ENCODE measurements at regions not wholly inside any gene's neighbourhood (a gene's known extent, or its start where the extent isn't known, plus 50 kb on each side); places are given as distances from the start of the nearest gene placed in this dataset.

- no peak for ATAC-seq
- TF ChIP-seq ISL1 (CRISPR knock-in tag; IDR thresholded peaks at IDR 0.05) (no peak), RARB (CRISPR knock-in tag; IDR thresholded peaks at IDR 0.05) (no peak), BACH2 (CRISPR knock-in tag; IDR thresholded peaks at IDR 0.05; ENCODE audit: borderline replicate concordance) (no peak), GLIS3 (CRISPR knock-in tag; IDR thresholded peaks at IDR 0.05) (no peak)
These were observed 109.2 kb downstream of the NOL4 start for GRCh38 chr18:34115409-34116081.

- TF ChIP-seq ZFP3 (CRISPR knock-in tag; IDR thresholded peaks at IDR 0.05): no peak
These were observed 109.7 kb downstream of the NOL4 start for GRCh38 chr18:34114996-34115395.

DNA sequence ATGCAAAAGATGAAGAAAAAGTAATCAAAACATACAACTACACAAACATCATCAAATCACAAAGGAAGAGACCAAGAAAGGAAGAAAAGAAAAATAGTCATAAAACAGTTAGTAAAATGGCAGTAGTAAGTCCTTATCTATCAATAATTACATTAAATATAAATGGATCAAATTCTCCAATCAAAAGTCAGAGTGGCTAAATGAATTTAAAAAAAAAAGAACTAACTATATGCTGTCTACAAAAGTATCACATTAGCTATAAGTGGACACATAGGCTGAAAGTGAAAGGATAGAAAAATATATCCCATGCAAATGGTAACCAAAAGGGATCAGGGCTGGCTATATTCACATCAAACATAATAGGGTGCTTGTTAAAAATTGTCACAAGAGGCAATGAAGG lies 116.5 kb downstream of the NOL4 start:
- ATAC-seq: no peak
- TF ChIP-seq, protein P1, sequence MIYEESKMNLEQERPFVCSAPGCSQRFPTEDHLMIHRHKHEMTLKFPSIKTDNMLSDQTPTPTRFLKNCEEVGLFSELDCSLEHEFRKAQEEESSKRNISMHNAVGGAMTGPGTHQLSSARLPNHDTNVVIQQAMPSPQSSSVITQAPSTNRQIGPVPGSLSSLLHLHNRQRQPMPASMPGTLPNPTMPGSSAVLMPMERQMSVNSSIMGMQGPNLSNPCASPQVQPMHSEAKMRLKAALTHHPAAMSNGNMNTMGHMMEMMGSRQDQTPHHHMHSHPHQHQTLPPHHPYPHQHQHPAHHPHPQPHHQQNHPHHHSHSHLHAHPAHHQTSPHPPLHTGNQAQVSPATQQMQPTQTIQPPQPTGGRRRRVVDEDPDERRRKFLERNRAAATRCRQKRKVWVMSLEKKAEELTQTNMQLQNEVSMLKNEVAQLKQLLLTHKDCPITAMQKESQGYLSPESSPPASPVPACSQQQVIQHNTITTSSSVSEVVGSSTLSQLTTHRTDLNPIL (CRISPR knock-in tag; IDR thresholded peaks at IDR 0.05; ENCODE audit: low read depth): no peak
- no peak for TF ChIP-seq TOX (CRISPR knock-in tag; IDR thresholded peaks at IDR 0.05; ENCODE audit: borderline replicate concordance)
- TF ChIP-seq ZC3H10 (CRISPR knock-in tag; IDR thresholded peaks at IDR 0.05): no peak
- TF ChIP-seq TCF4 (CRISPR knock-in tag; IDR thresholded peaks at IDR 0.05; ENCODE audit: borderline replicate concordance): no peak
- no peak for TF ChIP-seq ZNF565 (CRISPR knock-in tag; conservative IDR thresholded peaks at IDR 0.05; ENCODE audit: low read depth)
- TF ChIP-seq CSRNP3 (CRISPR knock-in tag; IDR thresholded peaks at IDR 0.05): no peak
- no peak for TF ChIP-seq OSR1 (CRISPR knock-in tag; IDR thresholded peaks at IDR 0.05)

More at GRCh38 chr18:34114996-34115395, 109.7 kb downstream of the NOL4 start:
- no peak for ATAC-seq

DNA sequence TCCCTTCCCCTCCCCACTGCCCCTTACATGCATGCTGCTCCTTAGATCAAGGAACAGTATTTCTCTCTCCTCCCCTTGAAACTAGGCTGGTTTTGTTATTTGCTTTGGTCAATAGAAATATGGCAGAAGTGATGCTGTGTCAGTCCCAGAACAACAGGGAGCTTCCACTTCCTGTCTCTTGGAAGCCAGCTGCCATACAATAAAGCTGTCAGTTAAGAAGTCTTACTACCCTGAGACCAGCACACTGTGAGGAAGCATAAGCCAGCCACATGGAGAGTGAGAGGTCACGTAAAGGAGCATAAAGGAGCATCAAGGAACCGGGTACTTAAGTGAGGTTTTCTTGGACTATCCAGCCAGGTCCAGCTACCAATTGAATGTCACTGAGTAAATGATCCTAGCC lies 126.6 kb downstream of the NOL4 start:
- TF ChIP-seq ARNTL (CRISPR knock-in tag; IDR thresholded peaks at IDR 0.05; ENCODE audit: borderline replicate concordance, low read depth) (no peak), SNAI2 (CRISPR knock-in tag; IDR thresholded peaks at IDR 0.05) (no peak), CSDC2 (CRISPR knock-in tag; IDR thresholded peaks at IDR 0.05) (no peak), RARB (CRISPR knock-in tag; IDR thresholded peaks at IDR 0.05) (no peak), CSRNP3 (CRISPR knock-in tag; IDR thresholded peaks at IDR 0.05) (no peak)
- TF ChIP-seq, protein P1 (CRISPR knock-in tag; IDR thresholded peaks at IDR 0.05; ENCODE audit: low read depth): no peak

GRCh38 chr18:34097312-34097711 lies 127.4 kb downstream of the NOL4 start:
- no peak for ATAC-seq
- no peak for TF ChIP-seq RARB (CRISPR knock-in tag; IDR thresholded peaks at IDR 0.05)
- TF ChIP-seq, protein P2, sequence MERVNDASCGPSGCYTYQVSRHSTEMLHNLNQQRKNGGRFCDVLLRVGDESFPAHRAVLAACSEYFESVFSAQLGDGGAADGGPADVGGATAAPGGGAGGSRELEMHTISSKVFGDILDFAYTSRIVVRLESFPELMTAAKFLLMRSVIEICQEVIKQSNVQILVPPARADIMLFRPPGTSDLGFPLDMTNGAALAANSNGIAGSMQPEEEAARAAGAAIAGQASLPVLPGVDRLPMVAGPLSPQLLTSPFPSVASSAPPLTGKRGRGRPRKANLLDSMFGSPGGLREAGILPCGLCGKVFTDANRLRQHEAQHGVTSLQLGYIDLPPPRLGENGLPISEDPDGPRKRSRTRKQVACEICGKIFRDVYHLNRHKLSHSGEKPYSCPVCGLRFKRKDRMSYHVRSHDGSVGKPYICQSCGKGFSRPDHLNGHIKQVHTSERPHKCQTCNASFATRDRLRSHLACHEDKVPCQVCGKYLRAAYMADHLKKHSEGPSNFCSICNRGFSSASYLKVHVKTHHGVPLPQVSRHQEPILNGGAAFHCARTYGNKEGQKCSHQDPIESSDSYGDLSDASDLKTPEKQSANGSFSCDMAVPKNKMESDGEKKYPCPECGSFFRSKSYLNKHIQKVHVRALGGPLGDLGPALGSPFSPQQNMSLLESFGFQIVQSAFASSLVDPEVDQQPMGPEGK (CRISPR knock-in tag; IDR thresholded peaks at IDR 0.05; ENCODE audit: borderline replicate concordance): no peak
- TF ChIP-seq GLIS3 (CRISPR knock-in tag; IDR thresholded peaks at IDR 0.05): no peak
- TF ChIP-seq, protein P1 (CRISPR knock-in tag; IDR thresholded peaks at IDR 0.05; ENCODE audit: low read depth): no peak
- TF ChIP-seq ZNF565 (CRISPR knock-in tag; conservative IDR thresholded peaks at IDR 0.05; ENCODE audit: low read depth): no peak
- no peak for TF ChIP-seq ISL1 (CRISPR knock-in tag; IDR thresholded peaks at IDR 0.05)
- TF ChIP-seq OSR1 (CRISPR knock-in tag; IDR thresholded peaks at IDR 0.05): no peak
- TF ChIP-seq SNAI2 (CRISPR knock-in tag; IDR thresholded peaks at IDR 0.05): no peak
- no peak for TF ChIP-seq TCF4 (CRISPR knock-in tag; IDR thresholded peaks at IDR 0.05; ENCODE audit: borderline replicate concordance)
- no peak for TF ChIP-seq CSDC2 (CRISPR knock-in tag; IDR thresholded peaks at IDR 0.05)

More for the DNA sequence above, 126.6 kb downstream of the NOL4 start:
- ATAC-seq: no peak

Measured in SK-N-SH treated with all-trans-retinoic acid at 6 μM for 48 hours (cell line).